Lung (tissue), 11 donors: ENCODE measurements at regions not wholly inside any gene's neighbourhood (a gene's known extent, or its start where the extent isn't known, plus 50 kb on each side); places are given as distances from the start of the nearest gene placed in this dataset.

Experiments used
- ATAC-seq: fragments of 200-7000 bp; cut with Tn5 transposase; one replicate; pipeline ENCODE4 v1.9.1; 2020; ENCODE audit warnings: moderate number of reproducible peaks; ENCODE audit not compliant: insufficient read depth, low FRiP score
- DNase-seq, 3 donors: peaks; one replicate each; pipeline ENCODE4 v3.0.0-alpha.2; 2013 to 2017
- H3K27ac ChIP-seq, 2 donors: one replicate each; pipeline ENCODE4 v1.5.1; 2013; ENCODE audit warnings: mild to moderate bottlenecking in 2 of 2, moderate library complexity in 2 of 2, control low read depth in 1 of 2, inconsistent platforms in 1 of 2, low read depth in 1 of 2, low read length in 1 of 2
- H3K27me3 ChIP-seq, 3 donors: one replicate each; pipeline ENCODE4 v1.5.1; 2013; ENCODE audit warnings: low read length in 2 of 3; ENCODE audit not compliant: control insufficient read depth in 3 of 3, insufficient read depth in 3 of 3
- H3K36me3 ChIP-seq, 4 donors: one replicate each; pipeline ENCODE4 v1.5.1; 2013; ENCODE audit warnings: low read length in 4 of 4, mild to moderate bottlenecking in 1 of 4, moderate library complexity in 1 of 4; ENCODE audit not compliant: control insufficient read depth in 4 of 4, insufficient read depth in 4 of 4
- H3K4me1 ChIP-seq, 5 donors: one replicate each; pipeline ENCODE4 v1.5.1; 2013; ENCODE audit warnings: low read length in 5 of 5, mild to moderate bottlenecking in 2 of 5, moderate library complexity in 1 of 5; ENCODE audit not compliant: control insufficient read depth in 5 of 5, insufficient read depth in 5 of 5
- H3K4me3 ChIP-seq: one replicate; pipeline ENCODE4 v1.5.1; 2013; ENCODE audit warnings: mild to moderate bottlenecking, control low read depth, moderate library complexity
- H3K9ac ChIP-seq, 2 donors: one replicate each; pipeline ENCODE4 v1.5.1; 2013; ENCODE audit warnings: low read length in 2 of 2, control low read depth in 1 of 2; ENCODE audit not compliant: insufficient read depth in 1 of 2
- H3K9me3 ChIP-seq, 4 donors: one replicate each; pipeline ENCODE4 v1.5.1; 2013; ENCODE audit warnings: low read length in 3 of 4, mild to moderate bottlenecking in 1 of 4, moderate library complexity in 1 of 4; ENCODE audit not compliant: control insufficient read depth in 4 of 4, insufficient read depth in 3 of 4
- WGBS, 2 donors: extraction: QIAGEN DNeasy Blood & Tissue Kit; methylation state at CpG; one replicate each; pipeline ENCODE4 v1.1.7; 2013; 5-methylcytosine and 5-hydroxymethylcytosine counted together
- TF ChIP-seq, protein P1 (sequence below): IDR thresholded peaks from 2 replicates; pipeline ENCODE4 v1.5.1; 2012; ENCODE audit warnings: mild to moderate bottlenecking; ENCODE audit errors: control extremely low read depth, extremely low read depth
- donor health status: control.
- donor health status: control.
- donor health status: Bipolar disorder and iron deficiency.
- donor health status: healthy.
- donor health status: DM: yes; HTN: yes; CAD: no.

GRCh38 chr3:64432870-64433269, 207.6 kb upstream of the PRICKLE2 start:
- H3K36me3 ChIP-seq: peaks cover 0 to 3% (median 0%) of the 10 kb centered on the region in 4 donors
- peaks cover 0 to 17% (median 0%) of the 10 kb centered on the region in 5 donors for H3K4me1 ChIP-seq
- ATAC-seq (no peak), DNase-seq (no peak)
- H3K9me3 ChIP-seq: peaks cover 0 to 8% (median 2%) of the 10 kb centered on the region in 4 donors
- no peak overlapping the region for H3K27ac ChIP-seq
- H3K9ac ChIP-seq: no peak overlapping the region
- WGBS, 2 donors: 84 to 85% methylated on average over 3 of the region's 3 CpGs
- H3K4me3 ChIP-seq: no peak overlapping the region
- TF ChIP-seq, protein P1, sequence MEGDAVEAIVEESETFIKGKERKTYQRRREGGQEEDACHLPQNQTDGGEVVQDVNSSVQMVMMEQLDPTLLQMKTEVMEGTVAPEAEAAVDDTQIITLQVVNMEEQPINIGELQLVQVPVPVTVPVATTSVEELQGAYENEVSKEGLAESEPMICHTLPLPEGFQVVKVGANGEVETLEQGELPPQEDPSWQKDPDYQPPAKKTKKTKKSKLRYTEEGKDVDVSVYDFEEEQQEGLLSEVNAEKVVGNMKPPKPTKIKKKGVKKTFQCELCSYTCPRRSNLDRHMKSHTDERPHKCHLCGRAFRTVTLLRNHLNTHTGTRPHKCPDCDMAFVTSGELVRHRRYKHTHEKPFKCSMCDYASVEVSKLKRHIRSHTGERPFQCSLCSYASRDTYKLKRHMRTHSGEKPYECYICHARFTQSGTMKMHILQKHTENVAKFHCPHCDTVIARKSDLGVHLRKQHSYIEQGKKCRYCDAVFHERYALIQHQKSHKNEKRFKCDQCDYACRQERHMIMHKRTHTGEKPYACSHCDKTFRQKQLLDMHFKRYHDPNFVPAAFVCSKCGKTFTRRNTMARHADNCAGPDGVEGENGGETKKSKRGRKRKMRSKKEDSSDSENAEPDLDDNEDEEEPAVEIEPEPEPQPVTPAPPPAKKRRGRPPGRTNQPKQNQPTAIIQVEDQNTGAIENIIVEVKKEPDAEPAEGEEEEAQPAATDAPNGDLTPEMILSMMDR: no peak
- no peaks in the 10 kb centered on the region for H3K27me3 ChIP-seq

- no peak overlapping the region for H3K27ac ChIP-seq
- TF ChIP-seq, protein P1: no peak
- H3K4me3 ChIP-seq: no peak overlapping the region
- ATAC-seq: peak; percentile 53
- peaks cover 0 to 8% (median 2%) of the 10 kb centered on the region in 4 donors for H3K9me3 ChIP-seq
- DNase-seq: peak in 2 of 3 donors; percentile 49 to 62
- WGBS, 2 donors: 61 to 67% methylated on average over 6 of the region's 6 CpGs
- H3K27me3 ChIP-seq: no peaks in the 10 kb centered on the region
- H3K4me1 ChIP-seq: peaks cover 0 to 11% (median 0%) of the 10 kb centered on the region in 5 donors
- peaks cover 0 to 3% (median 0%) of the 10 kb centered on the region in 4 donors for H3K36me3 ChIP-seq
- no peak overlapping the region for H3K9ac ChIP-seq
Measured at GRCh38 chr3:64431526-64432091, 206.3 kb upstream of the PRICKLE2 start.

DNA sequence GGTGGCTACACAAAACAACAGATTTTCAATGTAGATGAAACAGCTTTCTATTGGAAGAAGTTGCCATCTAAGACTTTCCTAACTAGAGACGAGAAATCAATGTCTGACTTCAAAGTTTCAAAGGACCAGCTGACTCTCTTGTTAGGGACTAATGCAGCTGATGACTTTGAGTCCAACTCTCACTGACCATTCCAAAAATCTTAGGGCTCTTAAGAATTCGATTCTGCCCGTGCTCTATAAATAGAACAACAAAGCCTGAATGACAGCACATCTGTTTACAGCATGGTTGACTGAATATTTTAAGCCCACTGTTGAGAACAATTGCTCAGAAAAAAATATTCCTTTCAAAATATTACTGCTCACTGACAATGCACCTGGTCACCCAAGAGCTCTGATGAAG, 202.4 kb upstream of the PRICKLE2 start:
- Histone ChIP-seq H3K9me3 (peaks cover 0 to 4% (median under 1%) of the 10 kb centered on the region in 4 donors), H3K36me3 (peaks cover 0 to 3% (median 0%) of the 10 kb centered on the region in 4 donors), H3K9ac (no peak overlapping the region), H3K4me3 (no peak overlapping the region), H3K27ac (no peak overlapping the region), H3K27me3 (no peaks in the 10 kb centered on the region), H3K4me1 (peaks cover 0 to 22% (median 7%) of the 10 kb centered on the region in 5 donors)
- TF ChIP-seq, protein P1: no peak
- 70 to 77% methylated on average over 3 of the region's 3 CpGs for WGBS, 2 donors
- no peak for DNase-seq
- no peak for ATAC-seq

- Histone ChIP-seq H3K36me3 (peaks cover 0 to 3% (median 0%) of the 10 kb centered on the region in 4 donors), H3K9me3 (peaks cover 0 to 4% (median under 1%) of the 10 kb centered on the region in 4 donors), H3K9ac (no peak overlapping the region), H3K27ac (no peak overlapping the region), H3K4me1 (peaks cover 0 to 18% (median 10%) of the 10 kb centered on the region in 5 donors), H3K27me3 (no peaks in the 10 kb centered on the region), H3K4me3 (no peak overlapping the region)
- no peak for ATAC-seq
- WGBS, 2 donors: 83 to 91% methylated on average over 3 of the region's 3 CpGs
- TF ChIP-seq, protein P1: no peak
- no peak for DNase-seq
Measured at GRCh38 chr3:64426551-64426950, 201.3 kb upstream of the PRICKLE2 start.
